ENCODE measurements at regions not wholly inside any gene's neighbourhood (a gene's known extent, or its start where the extent isn't known, plus 50 kb on each side); places are given as distances from the start of the nearest gene placed in this dataset.

DNA sequence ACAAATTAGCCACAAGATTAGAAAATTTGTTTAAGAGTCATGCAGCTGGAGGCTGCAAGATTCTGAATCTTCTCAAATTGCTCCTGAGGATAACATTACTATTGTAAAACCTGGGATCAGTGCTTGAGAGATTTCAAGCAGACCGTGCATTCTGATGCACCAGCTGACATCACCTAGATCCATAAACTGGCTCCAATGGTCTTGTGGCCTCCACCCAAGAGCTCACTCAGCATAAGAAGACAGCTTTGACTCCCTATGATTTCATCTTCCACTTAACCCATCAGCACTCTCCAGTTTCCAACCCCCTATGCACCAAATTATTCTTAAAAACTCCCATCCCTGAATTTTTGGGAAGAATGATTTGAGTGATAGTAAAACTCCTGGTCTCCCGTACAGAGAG lies 1007.9 kb upstream of the TENM4 start:
- TF ChIP-seq, protein P1, sequence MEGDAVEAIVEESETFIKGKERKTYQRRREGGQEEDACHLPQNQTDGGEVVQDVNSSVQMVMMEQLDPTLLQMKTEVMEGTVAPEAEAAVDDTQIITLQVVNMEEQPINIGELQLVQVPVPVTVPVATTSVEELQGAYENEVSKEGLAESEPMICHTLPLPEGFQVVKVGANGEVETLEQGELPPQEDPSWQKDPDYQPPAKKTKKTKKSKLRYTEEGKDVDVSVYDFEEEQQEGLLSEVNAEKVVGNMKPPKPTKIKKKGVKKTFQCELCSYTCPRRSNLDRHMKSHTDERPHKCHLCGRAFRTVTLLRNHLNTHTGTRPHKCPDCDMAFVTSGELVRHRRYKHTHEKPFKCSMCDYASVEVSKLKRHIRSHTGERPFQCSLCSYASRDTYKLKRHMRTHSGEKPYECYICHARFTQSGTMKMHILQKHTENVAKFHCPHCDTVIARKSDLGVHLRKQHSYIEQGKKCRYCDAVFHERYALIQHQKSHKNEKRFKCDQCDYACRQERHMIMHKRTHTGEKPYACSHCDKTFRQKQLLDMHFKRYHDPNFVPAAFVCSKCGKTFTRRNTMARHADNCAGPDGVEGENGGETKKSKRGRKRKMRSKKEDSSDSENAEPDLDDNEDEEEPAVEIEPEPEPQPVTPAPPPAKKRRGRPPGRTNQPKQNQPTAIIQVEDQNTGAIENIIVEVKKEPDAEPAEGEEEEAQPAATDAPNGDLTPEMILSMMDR (IDR thresholded peaks at IDR 0.05; ENCODE audit: low read depth, low read length, poor library complexity, severe bottlenecking) = no peak
- no peak for TF ChIP-seq EZH2phosphoT487 (IDR thresholded peaks at IDR 0.05; ENCODE audit: borderline replicate concordance, low read length)
